ENCODE measurements at regions not wholly inside any gene's neighbourhood (a gene's known extent, or its start where the extent isn't known, plus 50 kb on each side); places are given as distances from the start of the nearest gene placed in this dataset.

DNA sequence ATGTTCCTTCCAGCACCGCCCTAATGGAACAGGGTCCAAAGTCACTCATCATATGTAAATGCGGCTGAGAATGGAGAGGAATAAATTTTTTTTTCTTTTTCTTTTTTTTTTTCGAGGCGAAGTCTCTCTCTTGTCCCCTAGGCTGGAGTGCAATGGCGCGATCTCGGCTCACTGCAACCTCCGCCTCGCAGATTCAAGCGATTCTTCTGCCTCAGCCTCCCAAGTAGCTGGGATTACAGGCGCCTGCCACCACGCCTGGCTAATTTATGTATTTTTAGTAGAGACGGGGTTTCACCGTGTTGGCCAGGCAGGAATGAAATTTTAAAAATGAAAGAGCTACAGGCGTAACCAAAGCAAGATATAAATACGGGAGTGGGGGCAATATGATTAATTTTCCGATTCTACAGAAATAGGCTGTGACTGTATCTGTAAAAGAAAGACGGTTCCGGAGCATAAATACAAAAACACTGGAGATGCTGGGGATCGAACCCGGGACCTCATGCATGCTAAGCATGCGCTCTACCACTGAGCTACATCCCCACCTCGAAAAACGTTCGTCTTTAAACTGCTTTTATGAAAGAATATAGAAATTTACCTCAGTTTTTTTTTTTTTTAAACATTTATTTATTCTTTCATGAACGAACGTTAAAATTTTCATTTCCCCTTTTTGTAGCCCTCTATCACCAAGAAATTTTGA is 132.2 kb downstream of the GPX5 start:
- Histone ChIP-seq H3K27me3 (replicated peaks; ENCODE audit: insufficient read depth) (peaks cover 13% of the 10 kb centered on the region), H3K4me2 (ENCODE audit: unreplicated experiment) (peak overlapping the region; percentile 96), H2AFZ (peak overlapping the region; percentile 79), H3K36me3 (ENCODE audit: low read depth) (no peaks in the 10 kb centered on the region), H4K20me1 (ENCODE audit: insufficient read depth) (no peaks in the 10 kb centered on the region), H3K27ac (no peak overlapping the region), H3K79me2 (ENCODE audit: insufficient read depth) (no peaks in the 10 kb centered on the region), H3K9me2 (ENCODE audit: insufficient read depth) (no peaks in the 10 kb centered on the region), H3K4me1 (ENCODE audit: insufficient read depth) (peaks cover 12% of the 10 kb centered on the region; the same call in 1 of the 2 replicates), H3K4me3 (peak overlapping the region; percentile 82), H3F3A (ENCODE audit: insufficient read depth) (peaks cover 14% of the 10 kb centered on the region), H3K9ac (peak overlapping the region; percentile 65), H3K9me3 (ENCODE audit: low read depth) (no peaks in the 10 kb centered on the region)
- in situ Hi-C loops (cut with MboI), result no loop called here
- whole genome bisulfite sequencing, 2 experiments (ENCODE audit: low coverage in 1 of 2, low lambda C conversion rate in 2 of 2, missing lambda C conversion rate in 2 of 2), result 3 to 4% methylated on average over 27 of the region's 27 CpGs
- peak; percentile 78 for DNase-seq
- TF ChIP-seq EZH2phosphoT487 (IDR thresholded peaks at IDR 0.05; ENCODE audit: insufficient read depth, low read depth), result no peak
- TF ChIP-seq EZH2 (IDR thresholded peaks at IDR 0.05; ENCODE audit: insufficient read depth, poor library complexity, severe bottlenecking), result no peak

DNA sequence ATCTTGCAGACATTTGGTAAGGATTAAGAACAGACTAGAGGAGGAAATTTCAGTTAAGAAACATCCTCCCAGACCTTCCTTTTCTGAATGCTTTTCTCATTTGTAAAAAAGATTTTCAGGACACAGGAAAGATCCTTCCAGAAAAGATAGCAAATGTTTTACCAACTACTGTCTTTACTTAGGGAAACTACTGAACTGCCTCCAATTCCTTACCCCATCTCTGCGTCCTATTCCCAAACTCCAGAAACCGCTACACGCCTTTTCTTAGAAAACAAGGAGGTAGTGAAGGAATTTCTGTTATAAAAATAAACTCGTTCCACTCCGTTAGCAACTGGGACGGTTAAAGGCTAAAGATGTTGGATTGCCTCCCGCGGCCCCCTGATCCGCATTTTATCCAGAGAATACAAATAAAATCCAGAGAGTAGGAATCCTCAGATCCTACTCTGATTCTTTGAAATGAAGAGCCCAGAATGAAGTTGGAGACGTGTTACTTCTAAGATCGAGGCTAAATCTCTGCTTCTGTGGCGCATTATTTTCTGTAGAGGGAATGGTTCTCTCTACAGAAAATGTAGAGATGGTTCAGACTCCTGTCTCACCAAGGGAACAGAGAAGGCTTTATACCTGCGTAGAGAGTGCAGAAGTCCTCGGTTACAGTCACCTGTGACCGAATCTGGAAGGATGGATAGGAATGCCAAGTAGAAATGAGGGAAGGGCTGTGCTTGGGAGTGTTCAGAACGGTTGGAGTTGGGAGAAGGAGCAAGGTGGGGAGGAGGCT is 133.0 kb downstream of the GPX5 start:
- Histone ChIP-seq H3K4me3 (peak overlapping the region; percentile 82), H3K9me2 (ENCODE audit: insufficient read depth) (no peaks in the 10 kb centered on the region), H3F3A (ENCODE audit: insufficient read depth) (peaks cover 14% of the 10 kb centered on the region), H3K4me2 (ENCODE audit: unreplicated experiment) (peak overlapping the region; percentile 96), H3K27me3 (replicated peaks; ENCODE audit: insufficient read depth) (peaks cover 13% of the 10 kb centered on the region), H3K27ac (no peak overlapping the region), H3K79me2 (ENCODE audit: insufficient read depth) (no peaks in the 10 kb centered on the region), H3K9me3 (ENCODE audit: low read depth) (no peaks in the 10 kb centered on the region), H2AFZ (peak overlapping the region; percentile 79), H3K9ac (peak overlapping the region; percentile 65), H4K20me1 (ENCODE audit: insufficient read depth) (no peaks in the 10 kb centered on the region), H3K4me1 (ENCODE audit: insufficient read depth) (peaks cover 12% of the 10 kb centered on the region; the same call in 1 of the 2 replicates), H3K36me3 (ENCODE audit: low read depth) (no peaks in the 10 kb centered on the region)
- 1 to 2% methylated on average over 16 of the region's 16 CpGs for WGBS, 2 experiments (ENCODE audit: low coverage in 1 of 2, low lambda C conversion rate in 2 of 2, missing lambda C conversion rate in 2 of 2)
- no peak for TF ChIP-seq EZH2phosphoT487 (IDR thresholded peaks at IDR 0.05; ENCODE audit: insufficient read depth, low read depth)
- no peak for TF ChIP-seq EZH2 (IDR thresholded peaks at IDR 0.05; ENCODE audit: insufficient read depth, poor library complexity, severe bottlenecking)
- in situ Hi-C loops (cut with MboI), result no loop called here
- peak; percentile 28 for DNase-seq

DNA sequence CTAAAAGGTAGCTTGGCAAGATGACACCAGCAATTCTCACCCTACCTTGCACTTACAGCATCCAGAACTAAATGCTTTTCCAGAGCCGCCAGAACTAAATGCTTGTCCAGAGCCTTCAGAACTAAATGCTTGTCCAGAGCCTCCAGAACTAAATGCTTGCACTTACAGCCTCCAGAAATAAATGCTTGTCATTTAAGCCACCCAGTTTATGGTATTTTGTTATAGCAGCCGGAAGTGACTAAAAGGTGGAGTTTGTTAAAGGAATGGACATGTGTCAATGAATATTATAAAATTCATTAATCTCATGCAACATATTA is 133.5 kb downstream of the GPX5 start:
- Histone ChIP-seq H2AFZ (peak overlapping the region; percentile 79), H3K4me1 (ENCODE audit: insufficient read depth) (peaks cover 12% of the 10 kb centered on the region; the same call in 1 of the 2 replicates), H3K79me2 (ENCODE audit: insufficient read depth) (no peaks in the 10 kb centered on the region), H4K20me1 (ENCODE audit: insufficient read depth) (no peaks in the 10 kb centered on the region), H3K4me2 (ENCODE audit: unreplicated experiment) (peak overlapping the region; percentile 96), H3K9ac (no peak overlapping the region), H3K27me3 (replicated peaks; ENCODE audit: insufficient read depth) (peaks cover 13% of the 10 kb centered on the region), H3K9me2 (ENCODE audit: insufficient read depth) (no peaks in the 10 kb centered on the region), H3K4me3 (peak overlapping the region; percentile 82), H3K36me3 (ENCODE audit: low read depth) (no peaks in the 10 kb centered on the region), H3K27ac (no peak overlapping the region), H3F3A (ENCODE audit: insufficient read depth) (peaks cover 14% of the 10 kb centered on the region), H3K9me3 (ENCODE audit: low read depth) (no peaks in the 10 kb centered on the region)
- TF ChIP-seq EZH2phosphoT487 (IDR thresholded peaks at IDR 0.05; ENCODE audit: insufficient read depth, low read depth) (no peak), EZH2 (IDR thresholded peaks at IDR 0.05; ENCODE audit: insufficient read depth, poor library complexity, severe bottlenecking) (no peak)
- 0 to 4% methylated on average over 2 of the region's 2 CpGs for WGBS, 2 experiments (ENCODE audit: low coverage in 1 of 2, low lambda C conversion rate in 2 of 2, missing lambda C conversion rate in 2 of 2)
- DNase-seq, result no peak
- in situ Hi-C loops (cut with MboI), result no loop called here

DNA sequence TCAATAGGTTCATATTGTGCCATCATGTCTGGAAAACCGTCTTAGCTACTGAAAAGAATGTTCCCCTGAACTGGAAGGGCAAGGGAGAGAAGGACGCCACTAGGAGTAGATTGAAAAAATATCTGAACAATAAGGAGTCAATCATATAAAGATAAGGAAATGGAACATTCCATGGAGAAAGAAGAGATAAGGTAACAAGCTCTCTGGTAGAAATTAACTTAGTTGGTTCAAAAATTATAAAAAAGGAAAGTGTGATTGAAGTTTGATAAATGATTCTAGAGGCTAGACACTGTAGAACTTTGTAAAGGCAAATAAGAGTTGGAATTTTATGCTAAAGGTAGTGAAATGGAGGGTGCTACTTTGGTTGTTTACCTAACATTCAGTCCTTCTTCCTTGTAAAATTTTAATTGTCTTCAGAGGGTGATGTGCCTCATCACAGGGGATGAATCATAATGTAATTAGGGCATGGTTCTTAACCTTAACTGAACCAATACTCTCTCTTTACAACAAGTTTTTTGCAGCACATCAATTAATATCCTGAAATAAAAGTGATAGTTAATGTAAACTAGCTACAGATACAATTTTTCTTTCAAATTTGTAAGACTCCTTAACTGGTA is 135.5 kb downstream of the GPX5 start:
- Histone ChIP-seq H2AFZ (no peak overlapping the region), H3K27ac (no peak overlapping the region), H3K79me2 (ENCODE audit: insufficient read depth) (no peaks in the 10 kb centered on the region), H3K4me2 (ENCODE audit: unreplicated experiment) (no peak overlapping the region), H3K27me3 (replicated peaks; ENCODE audit: insufficient read depth) (peaks cover 5% of the 10 kb centered on the region), H3F3A (ENCODE audit: insufficient read depth) (peaks cover 14% of the 10 kb centered on the region), H3K4me3 (no peak overlapping the region), H3K9me3 (ENCODE audit: low read depth) (no peaks in the 10 kb centered on the region), H3K9ac (no peak overlapping the region), H3K9me2 (ENCODE audit: insufficient read depth) (no peaks in the 10 kb centered on the region), H3K4me1 (ENCODE audit: insufficient read depth) (peaks cover 12% of the 10 kb centered on the region; the same call in 1 of the 2 replicates), H3K36me3 (ENCODE audit: low read depth) (no peaks in the 10 kb centered on the region), H4K20me1 (ENCODE audit: insufficient read depth) (no peaks in the 10 kb centered on the region)
- 48% methylated on average over 2 of the region's 2 CpGs for WGBS, 2 experiments (ENCODE audit: low coverage in 1 of 2, low lambda C conversion rate in 2 of 2, missing lambda C conversion rate in 2 of 2)
- no peak for DNase-seq
- in situ Hi-C loops (cut with MboI), result no loop called here
- TF ChIP-seq EZH2 (IDR thresholded peaks at IDR 0.05; ENCODE audit: insufficient read depth, poor library complexity, severe bottlenecking), result no peak
- no peak for TF ChIP-seq EZH2phosphoT487 (IDR thresholded peaks at IDR 0.05; ENCODE audit: insufficient read depth, low read depth)

Data from GM23248 (cell line).